HepG2 (cell line): ENCODE measurements at regions not wholly inside any gene's neighbourhood (a gene's known extent, or its start where the extent isn't known, plus 50 kb on each side); places are given as distances from the start of the nearest gene placed in this dataset.

Experiments used
- ATAC-seq: fragments of 200-7000 bp; cut with Tn5 transposase; 3 replicates; pipeline ENCODE4 v1.9.1; 2020; ENCODE audit warnings: mild to moderate bottlenecking, moderate library complexity
- BruUV-seq: library from RNA; stranded (reverse); fragments of 400-500 nt; replicated peaks from 2 replicates; lab custom pipeline; 2021; lab: Mats Ljungman, UMichigan
- CTCF ChIA-PET: fragments of 300-600 bp; formaldehyde crosslinking; extraction: SDS; loops from one replicate; lab custom pipeline; 2021; ENCODE audit warnings: low total read pairs, inconsistent platforms, low intra/inter-chr PET ratio; lab: Yijun Ruan, JAX
- POLR2A ChIA-PET: fragments of 350-600 bp; sonication (Branson Sonifier 250); formaldehyde crosslinking; loops from one replicate; lab custom pipeline; 2020; ENCODE audit warnings: antibody characterized with exemption, inconsistent platforms; lab: Yijun Ruan, JAX
- DNase-seq: peaks from one replicate; pipeline ENCODE4 v3.0.0-alpha.2; 2015; ENCODE audit warnings: low spot score
- FAIRE-seq: peaks from 3 replicates; lab custom pipeline; 2011; peaks lifted over from hg19 to GRCh38; lab: Jason Lieb, UNC
- H2AFZ ChIP-seq: one replicate; pipeline ENCODE4 v1.6.1; 2011; ENCODE audit warnings: low read length, inconsistent platforms
- H3K27ac ChIP-seq: fragments of 300-600 bp; 3 replicates; pipeline ENCODE4 v1.8.0; 2011; ENCODE audit warnings: mixed run types, mild to moderate bottlenecking, mixed read lengths, low read length, inconsistent platforms; ENCODE audit not compliant: insufficient read depth; ENCODE audit errors: extremely low read length
- H3K27me3 ChIP-seq, 2 experiments: fragments of 200-600 bp in 1 of 2; 2 replicates in 1 of 2; 3 replicates in 1 of 2; pipeline versions ENCODE4 v1.6.0 to v1.8.0; 2011; ENCODE audit warnings: low read length in 2 of 2, mild to moderate bottlenecking in 2 of 2, moderate library complexity in 2 of 2, inconsistent platforms in 1 of 2; ENCODE audit not compliant: insufficient read depth in 2 of 2, control insufficient read depth in 1 of 2
- H3K36me3 ChIP-seq, 2 experiments: fragments of 200-600 bp in 1 of 2; replicated peaks in 1 of 2; 2 replicates in 1 of 2; 3 replicates in 1 of 2; pipeline versions ENCODE4 v1.5.1 to v1.8.0; 2011; ENCODE audit warnings: low read length in 2 of 2, inconsistent platforms in 1 of 2; ENCODE audit not compliant: insufficient read depth in 2 of 2, control insufficient read depth in 1 of 2
- H3K4me1 ChIP-seq: 2 replicates; pipeline ENCODE4 v1.5.1; 2012; ENCODE audit warnings: low read length, inconsistent platforms; ENCODE audit not compliant: insufficient read depth
- H3K4me2 ChIP-seq: 2 replicates; pipeline ENCODE4 v1.6.0; 2011; ENCODE audit warnings: low read depth, low read length, inconsistent platforms
- H3K4me3 ChIP-seq, 3 experiments: fragments of 200-600 bp in 1 of 3; sonication (generic), shearing (Covaris generic) in 1 of 3; replicated peaks in 1 of 3; 2 replicates each; pipeline ENCODE4 v1.5.1; 2011 to 2016; ENCODE audit warnings: low read length in 3 of 3, inconsistent platforms in 2 of 3, low read depth in 2 of 3, mild to moderate bottlenecking in 2 of 3, control low read depth in 1 of 3, mixed read lengths in 1 of 3; ENCODE audit not compliant: insufficient read depth in 1 of 3
- H3K79me2 ChIP-seq: one replicate; pipeline ENCODE4 v1.6.1; 2011; ENCODE audit warnings: low read length, inconsistent platforms; ENCODE audit not compliant: insufficient read depth
- H3K9ac ChIP-seq: 2 replicates; pipeline ENCODE4 v1.6.0; 2011; ENCODE audit warnings: mild to moderate bottlenecking, low read depth, low read length, inconsistent platforms; ENCODE audit not compliant: insufficient read depth
- H3K9me3 ChIP-seq: 2 replicates; pipeline ENCODE4 v1.5.1; 2012; ENCODE audit warnings: mild to moderate bottlenecking, low read length
- H4K20me1 ChIP-seq: 2 replicates; pipeline ENCODE4 v1.6.0; 2011; ENCODE audit warnings: inconsistent platforms, mild to moderate bottlenecking, low read length, moderate library complexity; ENCODE audit not compliant: insufficient read depth
- ESRRA ChIP-seq: sonication (generic); formaldehyde crosslinking; IDR thresholded peaks from 2 replicates; pipeline ENCODE4 v1.5.1; 2020; ENCODE audit warnings: mild to moderate bottlenecking, low read depth, missing genetic modification reagents
- MTF2 ChIP-seq: sonication (generic); formaldehyde crosslinking; IDR thresholded peaks from 2 replicates; pipeline ENCODE4 v1.5.0; 2020; ENCODE audit warnings: missing genetic modification reagents, borderline replicate concordance
- PHF5A ChIP-seq: IDR thresholded peaks from one replicate; pipeline ENCODE4 v1.6.1; 2018; ENCODE audit warnings: low read depth, missing genetic modification reagents; ENCODE audit not compliant: unreplicated experiment
- STAG1 ChIP-seq: sonication (generic); formaldehyde crosslinking; IDR thresholded peaks from 2 replicates; pipeline ENCODE4 v1.4.0; 2020; ENCODE audit warnings: missing genetic modification reagents
- ZFP62 ChIP-seq: sonication (generic); formaldehyde crosslinking; IDR thresholded peaks from 2 replicates; pipeline ENCODE4 v1.4.0; 2020; ENCODE audit warnings: missing genetic modification reagents
- ZNF263 ChIP-seq: sonication (generic); formaldehyde crosslinking; IDR thresholded peaks from 2 replicates; pipeline ENCODE4 v1.4.0; 2020; ENCODE audit warnings: missing genetic modification reagents
- ZNF367 ChIP-seq: sonication (generic); formaldehyde crosslinking; IDR thresholded peaks from 2 replicates; pipeline ENCODE4 v1.4.0; 2020; ENCODE audit warnings: missing genetic modification reagents, borderline replicate concordance
- ZNF44 ChIP-seq: sonication (generic); formaldehyde crosslinking; IDR thresholded peaks from 2 replicates; pipeline ENCODE4 v1.5.1; 2020; ENCODE audit warnings: mild to moderate bottlenecking, missing genetic modification reagents
- WGBS: methylation state at CpG from one replicate; pipeline ENCODE4 v1.1.6; 2017; ENCODE audit warnings: low lambda C conversion rate; 5-methylcytosine and 5-hydroxymethylcytosine counted together
- in situ Hi-C: cut with HindIII; loops from 2 replicates; pipeline ENCODE4 v1.10.0; 2017; ENCODE audit warnings: low pct_unique_long_range_greater_than_20kb; ENCODE audit not compliant: extremely low pct_ligation_motif_present
- intact Hi-C: fragments of 100-400 bp; cut with micrococcal nuclease; formaldehyde crosslinking; loops from one replicate; pipeline ENCODE4 v1.10.0; 2022; ENCODE audit not compliant: unreplicated experiment
- TF ChIP-seq, protein P1 (sequence below): sonication (generic); formaldehyde crosslinking; conservative IDR thresholded peaks from 2 replicates; pipeline ENCODE4 v1.8.0; 2022; ENCODE audit warnings: missing genetic modification reagents
- TF ChIP-seq, protein P2 (sequence below): sonication (generic); formaldehyde crosslinking; IDR thresholded peaks from 2 replicates; pipeline ENCODE4 v1.5.0; 2020; ENCODE audit warnings: mild to moderate bottlenecking, missing genetic modification reagents, moderate library complexity
- TF ChIP-seq, protein P3 (sequence below): IDR thresholded peaks from 2 replicates; pipeline ENCODE4 v1.6.1; 2016; ENCODE audit warnings: low read depth

DNA sequence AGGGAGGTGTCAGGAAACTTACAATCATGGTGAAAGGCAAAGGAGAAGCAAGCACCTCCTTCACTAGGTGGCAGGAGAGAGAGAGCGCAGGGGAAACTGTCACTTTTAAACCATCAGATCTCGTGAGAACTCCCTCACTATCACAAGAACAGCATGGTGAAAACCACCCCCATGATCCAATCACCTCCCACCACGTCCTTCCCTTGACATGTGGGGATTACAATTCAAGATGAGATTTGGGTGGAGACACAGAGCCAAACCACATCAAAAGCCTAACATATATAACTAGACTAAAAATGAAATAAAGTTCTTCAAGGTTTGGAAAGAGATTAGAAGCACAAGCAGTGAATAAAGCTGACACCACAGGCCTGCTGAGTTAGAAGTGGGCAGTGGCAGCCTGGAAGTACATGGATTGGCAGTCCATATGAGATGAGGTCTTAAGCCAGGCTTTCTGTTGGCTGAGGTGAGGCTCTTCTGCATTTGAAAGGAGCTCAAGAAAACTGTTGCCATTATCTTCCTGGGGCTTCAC, 96.4 kb upstream of the MDFIC start:
- H3K4me2 ChIP-seq = no peak overlapping the region
- TF ChIP-seq, protein P1, sequence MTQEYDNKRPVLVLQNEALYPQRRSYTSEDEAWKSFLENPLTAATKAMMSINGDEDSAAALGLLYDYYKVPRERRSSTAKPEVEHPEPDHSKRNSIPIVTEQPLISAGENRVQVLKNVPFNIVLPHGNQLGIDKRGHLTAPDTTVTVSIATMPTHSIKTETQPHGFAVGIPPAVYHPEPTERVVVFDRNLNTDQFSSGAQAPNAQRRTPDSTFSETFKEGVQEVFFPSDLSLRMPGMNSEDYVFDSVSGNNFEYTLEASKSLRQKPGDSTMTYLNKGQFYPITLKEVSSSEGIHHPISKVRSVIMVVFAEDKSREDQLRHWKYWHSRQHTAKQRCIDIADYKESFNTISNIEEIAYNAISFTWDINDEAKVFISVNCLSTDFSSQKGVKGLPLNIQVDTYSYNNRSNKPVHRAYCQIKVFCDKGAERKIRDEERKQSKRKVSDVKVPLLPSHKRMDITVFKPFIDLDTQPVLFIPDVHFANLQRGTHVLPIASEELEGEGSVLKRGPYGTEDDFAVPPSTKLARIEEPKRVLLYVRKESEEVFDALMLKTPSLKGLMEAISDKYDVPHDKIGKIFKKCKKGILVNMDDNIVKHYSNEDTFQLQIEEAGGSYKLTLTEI (CRISPR knock-in tag) = no peak
- TF ChIP-seq ZFP62 (no peak), PHF5A (CRISPR knock-in tag) (no peak), MTF2 (CRISPR knock-in tag) (no peak), ZNF263 (CRISPR knock-in tag) (no peak), ZNF367 (CRISPR knock-in tag) (no peak), ESRRA (CRISPR knock-in tag) (no peak), ZNF44 (CRISPR knock-in tag) (no peak), STAG1 (CRISPR knock-in tag) (0 out of 2 replicates have a peak, but pooled peaks have one; percentile 4)
- TF ChIP-seq, protein P2, sequence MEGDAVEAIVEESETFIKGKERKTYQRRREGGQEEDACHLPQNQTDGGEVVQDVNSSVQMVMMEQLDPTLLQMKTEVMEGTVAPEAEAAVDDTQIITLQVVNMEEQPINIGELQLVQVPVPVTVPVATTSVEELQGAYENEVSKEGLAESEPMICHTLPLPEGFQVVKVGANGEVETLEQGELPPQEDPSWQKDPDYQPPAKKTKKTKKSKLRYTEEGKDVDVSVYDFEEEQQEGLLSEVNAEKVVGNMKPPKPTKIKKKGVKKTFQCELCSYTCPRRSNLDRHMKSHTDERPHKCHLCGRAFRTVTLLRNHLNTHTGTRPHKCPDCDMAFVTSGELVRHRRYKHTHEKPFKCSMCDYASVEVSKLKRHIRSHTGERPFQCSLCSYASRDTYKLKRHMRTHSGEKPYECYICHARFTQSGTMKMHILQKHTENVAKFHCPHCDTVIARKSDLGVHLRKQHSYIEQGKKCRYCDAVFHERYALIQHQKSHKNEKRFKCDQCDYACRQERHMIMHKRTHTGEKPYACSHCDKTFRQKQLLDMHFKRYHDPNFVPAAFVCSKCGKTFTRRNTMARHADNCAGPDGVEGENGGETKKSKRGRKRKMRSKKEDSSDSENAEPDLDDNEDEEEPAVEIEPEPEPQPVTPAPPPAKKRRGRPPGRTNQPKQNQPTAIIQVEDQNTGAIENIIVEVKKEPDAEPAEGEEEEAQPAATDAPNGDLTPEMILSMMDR = peak; percentile 13; the same call in 1 of the 2 replicates
- TF ChIP-seq, protein P3, sequence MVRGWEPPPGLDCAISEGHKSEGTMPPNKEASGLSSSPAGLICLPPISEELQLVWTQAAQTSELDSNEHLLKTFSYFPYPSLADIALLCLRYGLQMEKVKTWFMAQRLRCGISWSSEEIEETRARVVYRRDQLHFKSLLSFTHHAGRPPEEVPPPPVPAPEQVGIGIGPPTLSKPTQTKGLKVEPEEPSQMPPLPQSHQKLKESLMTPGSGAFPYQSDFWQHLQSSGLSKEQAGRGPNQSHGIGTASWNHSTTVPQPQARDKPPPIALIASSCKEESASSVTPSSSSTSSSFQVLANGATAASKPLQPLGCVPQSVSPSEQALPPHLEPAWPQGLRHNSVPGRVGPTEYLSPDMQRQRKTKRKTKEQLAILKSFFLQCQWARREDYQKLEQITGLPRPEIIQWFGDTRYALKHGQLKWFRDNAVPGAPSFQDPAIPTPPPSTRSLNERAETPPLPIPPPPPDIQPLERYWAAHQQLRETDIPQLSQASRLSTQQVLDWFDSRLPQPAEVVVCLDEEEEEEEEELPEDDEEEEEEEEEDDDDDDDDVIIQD (CRISPR knock-in tag) = no peak
- no peak overlapping the region for H2AFZ ChIP-seq
- no peak overlapping the region for H3K27ac ChIP-seq
- ChIA-PET POLR2A (no interaction called here), CTCF (no interaction called here)
- no peak for ATAC-seq
- DNase-seq = no peak
- in situ Hi-C loops = no loop called here
- BruUV-seq = no TSS peak
- WGBS = 20% methylated on average over 3 of the region's 3 CpGs
- H3K9ac ChIP-seq = no peak overlapping the region
- H4K20me1 ChIP-seq = no peaks in the 10 kb centered on the region
- H3K36me3 ChIP-seq = no peaks in the 10 kb centered on the region
- intact Hi-C loops = no loop called here
- FAIRE-seq = no peak
- H3K9me3 ChIP-seq = peaks cover 17% of the 10 kb centered on the region; the same call in 1 of the 2 replicates
- no peaks in the 10 kb centered on the region; a peak in 1 of 5 replicates for H3K27me3 ChIP-seq
- H3K79me2 ChIP-seq = no peaks in the 10 kb centered on the region
- H3K4me1 ChIP-seq = no peaks in the 10 kb centered on the region
- H3K4me3 ChIP-seq = no peak overlapping the region
